MM.1S (cell line): ENCODE measurements at regions not wholly inside any gene's neighbourhood (a gene's known extent, or its start where the extent isn't known, plus 50 kb on each side); places are given as distances from the start of the nearest gene placed in this dataset.

Experiments used
- DNase-seq: peaks from one replicate; pipeline ENCODE4 v3.0.0-alpha.2; 2015
- H2AFZ ChIP-seq: fragments of 300-600 bp; sonication (generic); 2 replicates; pipeline ENCODE4 v1.6.0; 2016; ENCODE audit warnings: antibody characterized with exemption, low read length
- H3F3A ChIP-seq: fragments of 300-600 bp; sonication (generic); 2 replicates; pipeline ENCODE4 v1.6.1; 2016; ENCODE audit warnings: mild to moderate bottlenecking, antibody characterized with exemption, low read length, moderate library complexity, mixed read lengths; ENCODE audit not compliant: insufficient read depth
- H3K27ac ChIP-seq: fragments of 300-600 bp; sonication (generic); 2 replicates; pipeline ENCODE4 v1.5.1; 2016; ENCODE audit warnings: mild to moderate bottlenecking, low read length
- H3K27me3 ChIP-seq: fragments of 300-600 bp; sonication (generic); replicated peaks from 2 replicates; pipeline ENCODE4 v1.6.0; 2016; ENCODE audit warnings: low read length; ENCODE audit not compliant: insufficient read depth
- H3K36me3 ChIP-seq: fragments of 300-600 bp; sonication (generic); replicated peaks from 2 replicates; pipeline ENCODE4 v1.6.1; 2016; ENCODE audit warnings: mild to moderate bottlenecking, low read length, mixed read lengths; ENCODE audit not compliant: insufficient read depth
- H3K4me1 ChIP-seq: fragments of 300-600 bp; sonication (generic); 2 replicates; pipeline ENCODE4 v1.6.1; 2016; ENCODE audit warnings: low read length, mixed read lengths
- H3K4me2 ChIP-seq: fragments of 300-600 bp; sonication (generic); 2 replicates; pipeline ENCODE4 v1.6.0; 2016; ENCODE audit warnings: low read depth, low read length
- H3K4me3 ChIP-seq: fragments of 300-600 bp; sonication (generic); 2 replicates; pipeline ENCODE4 v1.5.1; 2016; ENCODE audit warnings: low read length, mixed read lengths
- H3K79me2 ChIP-seq: fragments of 300-600 bp; sonication (generic); 2 replicates; pipeline ENCODE4 v1.6.1; 2016; ENCODE audit warnings: mixed run types, low read length, mixed read lengths
- H3K9ac ChIP-seq: fragments of 300-600 bp; sonication (generic); 2 replicates; pipeline ENCODE4 v1.6.1; 2016; ENCODE audit warnings: low read length, mixed read lengths
- H3K9me2 ChIP-seq: fragments of 300-600 bp; sonication (generic); replicated peaks from 2 replicates; pipeline ENCODE4 v1.6.1; 2016; ENCODE audit warnings: mild to moderate bottlenecking, low read length, mixed read lengths; ENCODE audit not compliant: insufficient read depth
- H3K9me3 ChIP-seq: fragments of 300-600 bp; sonication (generic); replicated peaks from 2 replicates; pipeline ENCODE4 v1.6.1; 2016; ENCODE audit warnings: mild to moderate bottlenecking, low read length, mixed read lengths; ENCODE audit not compliant: insufficient read depth
- H4K20me1 ChIP-seq: fragments of 300-600 bp; sonication (generic); 2 replicates; pipeline ENCODE4 v1.6.1; 2016; ENCODE audit warnings: mild to moderate bottlenecking, low read length, moderate library complexity, mixed read lengths; ENCODE audit not compliant: insufficient read depth
- EZH2 ChIP-seq: fragments of 300-600 bp; sonication (generic); optimal IDR thresholded peaks from 2 replicates; pipeline ENCODE3; 2017; ENCODE audit warnings: low read depth, mild to moderate bottlenecking, antibody characterized with exemption, low read length, mixed read lengths
- EZH2phosphoT487 ChIP-seq: fragments of 300-600 bp; sonication (generic); IDR thresholded peaks from 2 replicates; pipeline ENCODE4 v1.6.1; 2018; ENCODE audit warnings: antibody characterized with exemption, low read length
- TF ChIP-seq, protein P1 (sequence below): fragments of 300-600 bp; sonication (generic); IDR thresholded peaks from 2 replicates; pipeline ENCODE4 v1.5.1; 2016; ENCODE audit warnings: antibody characterized with exemption, low read length, mixed read lengths

DNA sequence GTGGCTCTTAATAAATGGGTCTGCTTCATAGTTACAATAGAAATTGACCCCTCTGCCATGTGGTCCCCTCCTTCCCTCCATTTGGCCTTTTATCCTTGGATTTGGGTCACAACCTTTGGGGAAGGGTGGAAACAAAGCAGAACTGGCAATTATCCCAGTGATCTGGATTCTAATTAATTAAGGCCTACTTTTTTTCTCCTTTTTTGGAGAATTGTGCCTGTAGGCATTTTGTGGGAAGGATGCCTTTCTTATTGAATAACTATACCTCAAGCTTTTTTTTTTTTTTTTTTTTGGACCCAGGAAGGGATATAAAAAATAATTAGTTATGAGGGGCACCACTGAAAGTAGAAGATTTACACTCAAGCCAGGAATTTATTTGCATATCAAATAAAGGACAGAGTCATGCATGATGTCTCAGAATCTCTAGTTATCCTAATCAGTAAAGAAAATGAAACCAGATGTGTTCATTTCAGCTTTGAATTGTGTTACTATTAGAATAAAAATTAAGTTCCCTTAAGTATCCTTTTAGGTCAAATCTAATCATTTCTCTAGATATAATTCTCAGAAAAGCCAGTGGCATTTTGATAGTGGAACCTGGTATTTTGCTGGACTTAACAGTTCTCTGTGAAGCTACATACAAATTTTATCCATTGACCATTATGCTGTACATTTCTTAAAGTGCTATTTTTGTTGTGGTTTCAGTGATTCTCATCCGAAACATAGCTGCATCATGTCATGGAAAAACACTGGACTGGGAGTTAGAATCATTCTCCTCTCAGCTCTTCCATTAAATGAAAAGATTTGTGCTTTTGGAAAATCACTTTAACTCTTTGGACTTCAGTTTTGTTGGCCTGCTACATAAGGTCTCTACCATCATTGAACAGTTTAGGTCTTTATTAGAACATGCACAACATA is 129.3 kb downstream of the KCNRG start:
- no peak for TF ChIP-seq EZH2
- TF ChIP-seq, protein P1, sequence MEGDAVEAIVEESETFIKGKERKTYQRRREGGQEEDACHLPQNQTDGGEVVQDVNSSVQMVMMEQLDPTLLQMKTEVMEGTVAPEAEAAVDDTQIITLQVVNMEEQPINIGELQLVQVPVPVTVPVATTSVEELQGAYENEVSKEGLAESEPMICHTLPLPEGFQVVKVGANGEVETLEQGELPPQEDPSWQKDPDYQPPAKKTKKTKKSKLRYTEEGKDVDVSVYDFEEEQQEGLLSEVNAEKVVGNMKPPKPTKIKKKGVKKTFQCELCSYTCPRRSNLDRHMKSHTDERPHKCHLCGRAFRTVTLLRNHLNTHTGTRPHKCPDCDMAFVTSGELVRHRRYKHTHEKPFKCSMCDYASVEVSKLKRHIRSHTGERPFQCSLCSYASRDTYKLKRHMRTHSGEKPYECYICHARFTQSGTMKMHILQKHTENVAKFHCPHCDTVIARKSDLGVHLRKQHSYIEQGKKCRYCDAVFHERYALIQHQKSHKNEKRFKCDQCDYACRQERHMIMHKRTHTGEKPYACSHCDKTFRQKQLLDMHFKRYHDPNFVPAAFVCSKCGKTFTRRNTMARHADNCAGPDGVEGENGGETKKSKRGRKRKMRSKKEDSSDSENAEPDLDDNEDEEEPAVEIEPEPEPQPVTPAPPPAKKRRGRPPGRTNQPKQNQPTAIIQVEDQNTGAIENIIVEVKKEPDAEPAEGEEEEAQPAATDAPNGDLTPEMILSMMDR = no peak
- no peak for TF ChIP-seq EZH2phosphoT487
- Histone ChIP-seq H3K9ac (no peak overlapping the region), H3K27ac (no peak overlapping the region), H3K4me2 (no peak overlapping the region), H3F3A (no peaks in the 10 kb centered on the region), H3K9me2 (no peaks in the 10 kb centered on the region), H3K9me3 (no peaks in the 10 kb centered on the region), H3K36me3 (no peaks in the 10 kb centered on the region), H3K4me3 (no peak overlapping the region), H4K20me1 (no peaks in the 10 kb centered on the region), H3K27me3 (no peaks in the 10 kb centered on the region), H2AFZ (no peak overlapping the region), H3K79me2 (no peaks in the 10 kb centered on the region), H3K4me1 (no peaks in the 10 kb centered on the region)
- no peak for DNase-seq

DNA sequence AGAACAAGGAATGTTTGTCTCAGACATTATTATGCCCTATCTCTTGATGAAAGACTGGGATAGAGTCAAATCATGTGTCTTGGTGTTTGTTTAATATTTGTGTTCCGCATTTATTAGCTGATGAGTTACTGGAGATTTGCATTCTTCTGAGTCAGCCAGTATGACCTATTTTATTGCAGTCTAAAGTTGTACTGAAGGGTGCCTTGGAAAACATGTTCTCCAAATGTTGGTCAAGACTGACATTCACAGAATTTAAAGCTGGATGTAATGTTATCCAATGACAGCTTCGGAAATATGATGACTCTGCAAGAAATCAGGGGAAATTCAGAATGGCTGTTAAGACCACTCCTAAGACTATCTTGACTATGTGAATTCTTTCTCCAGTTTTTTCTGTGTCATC is 134.0 kb downstream of the KCNRG start:
- Histone ChIP-seq H3K9me2 (no peaks in the 10 kb centered on the region), H3K4me3 (no peak overlapping the region), H3K4me2 (no peak overlapping the region), H2AFZ (no peak overlapping the region), H3K9me3 (no peaks in the 10 kb centered on the region), H3K27ac (no peak overlapping the region), H3K79me2 (no peaks in the 10 kb centered on the region), H3F3A (peaks cover 7% of the 10 kb centered on the region), H3K9ac (no peak overlapping the region), H4K20me1 (no peaks in the 10 kb centered on the region), H3K4me1 (peaks cover 9% of the 10 kb centered on the region; the same call in 1 of the 2 replicates), H3K27me3 (no peaks in the 10 kb centered on the region), H3K36me3 (no peaks in the 10 kb centered on the region)
- TF ChIP-seq, protein P1 = no peak
- no peak for TF ChIP-seq EZH2phosphoT487
- no peak for TF ChIP-seq EZH2
- DNase-seq = no peak

DNA sequence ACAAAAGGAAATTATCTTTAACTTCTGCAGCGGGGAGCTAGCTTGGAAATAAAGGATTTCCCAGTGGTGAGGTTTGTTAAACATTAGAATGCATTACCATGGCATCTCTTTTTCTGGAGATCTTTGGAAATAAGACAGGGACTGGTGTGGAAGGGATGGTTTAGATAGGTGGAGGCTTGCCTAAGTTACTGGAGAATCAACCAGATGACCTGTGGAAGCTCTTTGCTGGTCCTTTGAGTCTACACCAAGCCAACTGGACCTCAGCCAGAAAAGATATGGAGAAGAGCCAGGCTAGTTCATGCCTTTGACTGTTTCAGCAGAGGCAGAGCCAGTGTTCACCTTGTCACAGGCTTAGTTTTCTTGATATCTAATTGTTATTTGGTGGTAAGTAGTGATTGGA is 134.7 kb downstream of the KCNRG start:
- DNase-seq = no peak
- Histone ChIP-seq H3K4me2 (no peak overlapping the region), H3K27ac (no peak overlapping the region)

More for the DNA sequence above, 134.7 kb downstream of the KCNRG start:
- Histone ChIP-seq H3K27me3 (no peaks in the 10 kb centered on the region), H3K9me2 (no peaks in the 10 kb centered on the region), H3K4me1 (peaks cover 9% of the 10 kb centered on the region; the same call in 1 of the 2 replicates), H2AFZ (no peak overlapping the region), H3K9ac (no peak overlapping the region), H3F3A (peaks cover 7% of the 10 kb centered on the region), H3K36me3 (no peaks in the 10 kb centered on the region), H4K20me1 (no peaks in the 10 kb centered on the region), H3K4me3 (no peak overlapping the region), H3K9me3 (no peaks in the 10 kb centered on the region), H3K79me2 (no peaks in the 10 kb centered on the region)
- TF ChIP-seq, protein P1 = no peak
- TF ChIP-seq EZH2 (no peak), EZH2phosphoT487 (no peak)
